ENCODE measurements at regions not wholly inside any gene's neighbourhood (a gene's known extent, or its start where the extent isn't known, plus 50 kb on each side); places are given as distances from the start of the nearest gene placed in this dataset.
A peak's percentile ranks its signal among the peaks of the same experiment; 100 is the strongest.

DNA sequence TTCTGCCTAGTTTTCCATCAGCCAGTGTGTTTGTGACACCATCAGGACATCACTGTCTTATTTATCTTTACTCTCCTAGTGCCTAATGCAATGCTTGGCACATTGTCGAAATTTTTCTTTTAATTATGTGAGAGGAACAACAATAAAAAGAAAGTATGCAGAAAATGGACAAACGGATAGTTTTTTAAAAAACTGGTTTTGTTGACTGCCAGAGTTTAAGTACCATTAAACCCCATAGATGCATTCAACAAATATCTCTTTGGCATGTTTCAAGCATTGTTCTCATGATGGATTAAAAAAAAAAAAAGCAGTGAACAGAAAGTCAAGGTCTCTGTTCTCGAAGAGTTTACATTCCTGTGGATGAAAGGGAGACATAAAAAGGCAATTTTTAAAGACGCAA lies 398.4 kb downstream of the PPP3CA start:
- intact Hi-C loops (cut with DNase I; ENCODE audit: low total_unique reads), result no loop called here
- Histone ChIP-seq H3K4me3 (no peak overlapping the region), H3K36me3 (ENCODE audit: low read depth, missing control alignments) (no peaks in the 10 kb centered on the region), H3K27me3 (no peaks in the 10 kb centered on the region), H3K4me1 (no peaks in the 10 kb centered on the region), H3K9me3 (no peaks in the 10 kb centered on the region), H3K27ac (no peak overlapping the region)
- no peak for DNase-seq
- TF ChIP-seq, protein P1, sequence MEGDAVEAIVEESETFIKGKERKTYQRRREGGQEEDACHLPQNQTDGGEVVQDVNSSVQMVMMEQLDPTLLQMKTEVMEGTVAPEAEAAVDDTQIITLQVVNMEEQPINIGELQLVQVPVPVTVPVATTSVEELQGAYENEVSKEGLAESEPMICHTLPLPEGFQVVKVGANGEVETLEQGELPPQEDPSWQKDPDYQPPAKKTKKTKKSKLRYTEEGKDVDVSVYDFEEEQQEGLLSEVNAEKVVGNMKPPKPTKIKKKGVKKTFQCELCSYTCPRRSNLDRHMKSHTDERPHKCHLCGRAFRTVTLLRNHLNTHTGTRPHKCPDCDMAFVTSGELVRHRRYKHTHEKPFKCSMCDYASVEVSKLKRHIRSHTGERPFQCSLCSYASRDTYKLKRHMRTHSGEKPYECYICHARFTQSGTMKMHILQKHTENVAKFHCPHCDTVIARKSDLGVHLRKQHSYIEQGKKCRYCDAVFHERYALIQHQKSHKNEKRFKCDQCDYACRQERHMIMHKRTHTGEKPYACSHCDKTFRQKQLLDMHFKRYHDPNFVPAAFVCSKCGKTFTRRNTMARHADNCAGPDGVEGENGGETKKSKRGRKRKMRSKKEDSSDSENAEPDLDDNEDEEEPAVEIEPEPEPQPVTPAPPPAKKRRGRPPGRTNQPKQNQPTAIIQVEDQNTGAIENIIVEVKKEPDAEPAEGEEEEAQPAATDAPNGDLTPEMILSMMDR (IDR thresholded peaks at IDR 0.05), result no peak
- TF ChIP-seq POLR2A (IDR thresholded peaks at IDR 0.05), result no peak
- 40 to 42% methylated on average over 4 of the region's 4 CpGs for WGBS, 2 donors

GRCh38 chr4:100945789-100946188 lies 401.5 kb downstream of the PPP3CA start:
- TF ChIP-seq, protein P1 (IDR thresholded peaks at IDR 0.05), result no peak
- TF ChIP-seq POLR2A (IDR thresholded peaks at IDR 0.05), result no peak
- Histone ChIP-seq H3K4me3 (no peak overlapping the region), H3K4me1 (no peaks in the 10 kb centered on the region), H3K9me3 (no peaks in the 10 kb centered on the region), H3K27me3 (no peaks in the 10 kb centered on the region), H3K36me3 (ENCODE audit: low read depth, missing control alignments) (no peaks in the 10 kb centered on the region), H3K27ac (no peak overlapping the region)
- no peak for DNase-seq
- intact Hi-C loops (cut with DNase I; ENCODE audit: low total_unique reads), result no loop called here

DNA sequence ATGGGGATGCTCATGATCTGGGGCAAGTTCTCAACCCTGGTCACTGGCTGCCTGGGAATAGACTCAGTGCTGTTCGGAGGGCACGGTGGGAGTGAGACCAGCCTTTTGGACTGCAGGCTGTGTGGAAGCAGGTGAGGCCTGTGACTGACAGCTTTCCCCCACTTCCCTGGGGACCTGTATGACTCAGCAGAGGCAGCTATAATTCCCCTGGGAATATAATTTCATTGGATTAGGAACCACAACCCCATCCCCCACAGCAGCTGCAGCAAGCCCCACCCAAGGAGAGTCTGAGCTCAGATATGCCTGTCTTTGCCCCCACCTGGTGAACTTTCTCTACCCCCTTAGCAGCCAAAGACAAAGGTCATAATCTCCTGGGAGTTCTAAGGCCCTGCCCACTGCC lies 408.6 kb downstream of the PPP3CA start:
- DNase-seq, result no peak
- no peak for TF ChIP-seq POLR2A (IDR thresholded peaks at IDR 0.05)
- TF ChIP-seq, protein P1 (IDR thresholded peaks at IDR 0.05), result no peak
- no peak overlapping the region for H3K4me3 ChIP-seq
- H3K4me1 ChIP-seq, result no peaks in the 10 kb centered on the region
- H3K36me3 ChIP-seq (ENCODE audit: low read depth, missing control alignments), result no peaks in the 10 kb centered on the region
- H3K27me3 ChIP-seq, result no peaks in the 10 kb centered on the region
- no peak overlapping the region for H3K27ac ChIP-seq
- 100% methylated on average over 2 of the region's 2 CpGs; no CpG with 5 or more reads in 1 of the 2 donors for WGBS, 2 donors
- no peaks in the 10 kb centered on the region for H3K9me3 ChIP-seq
- intact Hi-C loops (cut with DNase I; ENCODE audit: low total_unique reads), result no loop called here

- no peak for DNase-seq
- no peaks in the 10 kb centered on the region for H3K9me3 ChIP-seq
- H3K36me3 ChIP-seq (ENCODE audit: low read depth, missing control alignments), result no peaks in the 10 kb centered on the region
- 64 to 70% methylated on average over 4 of the region's 4 CpGs for WGBS, 2 donors
- intact Hi-C loops (cut with DNase I; ENCODE audit: low total_unique reads), result no loop called here
- no peak overlapping the region for H3K4me3 ChIP-seq
- no peak for TF ChIP-seq POLR2A (IDR thresholded peaks at IDR 0.05)
- TF ChIP-seq, protein P1 (IDR thresholded peaks at IDR 0.05), result no peak
- no peak overlapping the region for H3K27ac ChIP-seq
- H3K4me1 ChIP-seq, result no peaks in the 10 kb centered on the region
- H3K27me3 ChIP-seq, result no peaks in the 10 kb centered on the region
These were observed 410.5 kb downstream of the PPP3CA start for GRCh38 chr4:100936661-100937375.

DNA sequence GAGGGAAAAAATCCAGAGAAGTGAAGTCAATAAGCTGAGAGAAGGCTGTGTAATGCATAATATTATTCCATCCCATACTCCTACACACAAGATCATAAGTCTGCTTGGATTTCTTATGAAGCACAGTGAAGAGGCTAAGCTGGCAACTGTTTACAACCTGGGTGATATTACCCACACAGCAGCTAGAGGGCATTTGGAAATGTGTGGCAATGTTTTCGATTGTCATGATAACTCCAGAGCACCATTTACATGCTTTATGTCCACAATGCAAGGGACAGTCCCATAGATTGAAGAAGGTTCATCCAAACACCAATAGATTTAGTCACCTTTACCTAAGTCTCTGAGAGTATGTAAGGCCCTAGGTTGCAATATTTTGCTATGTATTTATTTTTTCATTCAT lies 412.2 kb downstream of the PPP3CA start:
- no peak for TF ChIP-seq POLR2A (IDR thresholded peaks at IDR 0.05)
- TF ChIP-seq, protein P1 (IDR thresholded peaks at IDR 0.05), result peak in 1 of 3 experiments; percentile 27
- no peak overlapping the region for H3K4me3 ChIP-seq
- H3K4me1 ChIP-seq, result no peaks in the 10 kb centered on the region
- no peak overlapping the region for H3K27ac ChIP-seq
- 78 to 100% methylated on average over 1 of the region's 1 CpG for WGBS, 2 donors
- no peaks in the 10 kb centered on the region for H3K27me3 ChIP-seq
- intact Hi-C loops (cut with DNase I; ENCODE audit: low total_unique reads), result no loop called here
- no peaks in the 10 kb centered on the region for H3K36me3 ChIP-seq (ENCODE audit: low read depth, missing control alignments)
- H3K9me3 ChIP-seq, result no peaks in the 10 kb centered on the region
- peak; percentile 16 for DNase-seq
